HCEC 1CT (cell line): ENCODE measurements at regions not wholly inside any gene's neighbourhood (a gene's known extent, or its start where the extent isn't known, plus 50 kb on each side); places are given as distances from the start of the nearest gene placed in this dataset.

Experiments used
- DNase-seq: peaks from one replicate; pipeline ENCODE4 v3.0.0-alpha.2; 2017

- DNase-seq: no peak
Observed at GRCh38 chr10:21167288-21168010, 270.3 kb upstream of the NEBL start.

GRCh38 chr10:21166557-21167287 is 269.6 kb upstream of the NEBL start:
- DNase-seq: no peak

GRCh38 chr10:21165489-21165888 is 268.4 kb upstream of the NEBL start:
- DNase-seq: no peak

GRCh38 chr10:21164687-21165086 is 267.6 kb upstream of the NEBL start:
- DNase-seq: no peak

GRCh38 chr10:21162948-21163347 is 265.8 kb upstream of the NEBL start:
- DNase-seq: no peak

GRCh38 chr10:21161647-21162046 is 264.5 kb upstream of the NEBL start:
- no peak for DNase-seq

- DNase-seq: no peak
Observed at GRCh38 chr10:21161090-21161625, 264.0 kb upstream of the NEBL start.

GRCh38 chr10:21160116-21160515 is 263.0 kb upstream of the NEBL start:
- DNase-seq: no peak

- no peak for DNase-seq
Observed at GRCh38 chr10:21159669-21160068, 262.6 kb upstream of the NEBL start.

GRCh38 chr10:21158301-21158700 is 261.2 kb upstream of the NEBL start:
- DNase-seq: no peak

GRCh38 chr10:21157664-21158063 is 260.6 kb upstream of the NEBL start:
- no peak for DNase-seq

GRCh38 chr10:21150166-21150565 is 253.1 kb upstream of the NEBL start:
- no peak for DNase-seq

GRCh38 chr10:21146436-21146789 is 249.3 kb upstream of the NEBL start:
- no peak for DNase-seq

GRCh38 chr10:21145751-21146435 is 248.8 kb upstream of the NEBL start:
- no peak for DNase-seq

- no peak for DNase-seq
Observed at GRCh38 chr10:21144047-21144446, 246.9 kb upstream of the NEBL start.

- DNase-seq: no peak
Observed at GRCh38 chr10:21141946-21142492, 244.9 kb upstream of the NEBL start.

- no peak for DNase-seq
Observed at GRCh38 chr10:21138769-21139340, 241.7 kb upstream of the NEBL start.

GRCh38 chr10:21135023-21135931 is 238.2 kb upstream of the NEBL start:
- DNase-seq: no peak

- DNase-seq: no peak
Observed at GRCh38 chr10:21134645-21135022, 237.5 kb upstream of the NEBL start.

- no peak for DNase-seq
Observed at GRCh38 chr10:21130683-21131442, 233.8 kb upstream of the NEBL start.

GRCh38 chr10:21130108-21130507 is 233.0 kb upstream of the NEBL start:
- DNase-seq: no peak
